CD14-positive monocyte (primary cell): ENCODE measurements at regions not wholly inside any gene's neighbourhood (a gene's known extent, or its start where the extent isn't known, plus 50 kb on each side); places are given as distances from the start of the nearest gene placed in this dataset.

Experiments
- DNase-seq, 3 donors: peaks; one replicate each; pipeline ENCODE4 v3.0.0-alpha.2; 2011 to 2022
- H2AFZ ChIP-seq: 2 replicates; pipeline ENCODE4 v1.6.0; 2012; ENCODE audit warnings: mild to moderate bottlenecking, low read depth, low read length, inconsistent platforms; ENCODE audit not compliant: insufficient read depth, poor library complexity, severe bottlenecking
- H3K27ac ChIP-seq, 2 donors: 1 replicate in 1 of 2; 2 replicates in 1 of 2; pipeline ENCODE4 v1.5.1; 2012 to 2013; ENCODE audit warnings: low read length in 2 of 2, control low read depth in 1 of 2, inconsistent platforms in 1 of 2, low read depth in 1 of 2, mild to moderate bottlenecking in 1 of 2
- H3K27me3 ChIP-seq, 2 donors: one replicate each; pipeline versions ENCODE4 v1.6.0 to v1.6.1; 2011 to 2013; ENCODE audit warnings: low read length in 2 of 2; ENCODE audit not compliant: control insufficient read depth in 2 of 2, insufficient read depth in 2 of 2
- H3K36me3 ChIP-seq, 2 donors: replicated peaks in 1 of 2; 1 replicate in 1 of 2; 2 replicates in 1 of 2; pipeline versions ENCODE4 v1.5.1 to v1.6.1; 2012 to 2013; ENCODE audit warnings: low read length in 2 of 2, control low read depth in 1 of 2, inconsistent platforms in 1 of 2, mild to moderate bottlenecking in 1 of 2; ENCODE audit not compliant: insufficient read depth in 2 of 2, control insufficient read depth in 1 of 2
- H3K4me1 ChIP-seq, 2 donors: 1 replicate in 1 of 2; 2 replicates in 1 of 2; pipeline versions ENCODE4 v1.5.1 to v1.6.1; 2012 to 2013; ENCODE audit warnings: low read length in 2 of 2, control low read depth in 1 of 2, inconsistent platforms in 1 of 2, mild to moderate bottlenecking in 1 of 2, moderate library complexity in 1 of 2; ENCODE audit not compliant: insufficient read depth in 2 of 2, control insufficient read depth in 1 of 2
- H3K4me2 ChIP-seq: replicated peaks from 2 replicates; pipeline ENCODE3; 2012; ENCODE audit warnings: low read length, moderate library complexity, mild to moderate bottlenecking; ENCODE audit not compliant: poor library complexity, severe bottlenecking; ENCODE audit errors: extremely low read depth
- H3K4me3 ChIP-seq, 3 experiments: fragments of 200-600 bp in 1 of 3; sonication (generic) in 1 of 3; replicated peaks in 1 of 3; 1 replicate in 2 of 3; 2 replicates in 1 of 3; pipeline ENCODE4 v1.5.1; 2011 to 2013; ENCODE audit warnings: low read length in 3 of 3, mild to moderate bottlenecking in 3 of 3, control low read depth in 2 of 3, low read depth in 2 of 3, inconsistent platforms in 1 of 3, moderate library complexity in 1 of 3
- H3K79me2 ChIP-seq: 2 replicates; pipeline ENCODE4 v1.6.0; 2012; ENCODE audit warnings: mild to moderate bottlenecking, control low read depth, inconsistent platforms, low read length, moderate library complexity; ENCODE audit not compliant: insufficient read depth
- H3K9ac ChIP-seq: 2 replicates; pipeline ENCODE4 v1.6.0; 2017; ENCODE audit warnings: low read length, mild to moderate bottlenecking; ENCODE audit not compliant: insufficient read depth, poor library complexity, severe bottlenecking
- H3K9me3 ChIP-seq, 2 donors: replicated peaks in 1 of 2; 1 replicate in 1 of 2; 2 replicates in 1 of 2; pipeline versions ENCODE4 v1.5.1 to v1.6.1; 2012 to 2013; ENCODE audit warnings: low read length in 2 of 2, control low read depth in 1 of 2; ENCODE audit not compliant: control insufficient read depth in 1 of 2, insufficient read depth in 1 of 2
- H4K20me1 ChIP-seq: 2 replicates; pipeline ENCODE4 v1.6.0; 2012; ENCODE audit warnings: mild to moderate bottlenecking, low read length, control low read depth, moderate library complexity; ENCODE audit not compliant: insufficient read depth
- H3K27ac Mint-ChIP-seq, 7 donors: one replicate each; pipeline ENCODE4 v1.8.0; 2020; ENCODE audit warnings: mild to moderate bottlenecking in 7 of 7, mixed read lengths in 7 of 7, moderate library complexity in 6 of 7, inconsistent platforms in 2 of 7
- H3K27me3 Mint-ChIP-seq, 3 donors: one replicate each; pipeline ENCODE4 v1.8.0; 2021 to 2022; ENCODE audit warnings: low read depth in 3 of 3, mild to moderate bottlenecking in 3 of 3, mixed read lengths in 3 of 3, moderate library complexity in 3 of 3, inconsistent platforms in 1 of 3
- H3K36me3 Mint-ChIP-seq, 2 donors: one replicate each; pipeline ENCODE4 v1.8.0; 2020; ENCODE audit warnings: mixed read lengths in 2 of 2, inconsistent platforms in 1 of 2, mild to moderate bottlenecking in 1 of 2
- H3K4me1 Mint-ChIP-seq: one replicate; pipeline ENCODE4 v1.8.0; 2020; ENCODE audit warnings: mild to moderate bottlenecking, mixed read lengths
- H3K4me3 Mint-ChIP-seq, 2 donors: one replicate each; pipeline ENCODE4 v1.8.0; 2020; ENCODE audit warnings: mild to moderate bottlenecking in 2 of 2, mixed read lengths in 2 of 2, moderate library complexity in 1 of 2
- H3K9me3 Mint-ChIP-seq, 7 donors: one replicate each; pipeline ENCODE4 v1.8.0; 2020 to 2022; ENCODE audit warnings: mixed read lengths in 7 of 7, mild to moderate bottlenecking in 6 of 7, moderate library complexity in 6 of 7, inconsistent platforms in 2 of 7
- CTCF ChIP-seq: fragments of 200-600 bp; IDR thresholded peaks from one replicate; pipeline ENCODE4 v1.8.0; 2022; ENCODE audit warnings: antibody characterized with exemption, mild to moderate bottlenecking
- WGBS: methylation state at CpG from one replicate; pipeline ENCODE4 v1.1.5; 2013; ENCODE audit warnings: missing lambda C conversion rate; ENCODE audit not compliant: insufficient coverage; 5-methylcytosine and 5-hydroxymethylcytosine counted together
- intact Hi-C, 2 donors: fragments of 100-400 bp; cut with micrococcal nuclease; formaldehyde crosslinking; loops; one replicate each; pipeline versions ENCODE4 v1.15.0 to v1.15.1; 2023

GRCh38 chr2:58429014-58429875 lies 188.1 kb upstream of the FANCL start:
- peaks cover 12% of the 10 kb centered on the region for H3K4me1 Mint-ChIP-seq
- intact Hi-C loops = no loop called here

More at GRCh38 chr2:58429014-58429875, 188.1 kb upstream of the FANCL start:
- no peak overlapping the region for H3K27ac ChIP-seq
- no peak overlapping the region for H2AFZ ChIP-seq
- H3K79me2 ChIP-seq = no peaks in the 10 kb centered on the region
- no peak for DNase-seq
- H3K4me1 ChIP-seq = peaks cover 7 to 10% of the 10 kb centered on the region in 2 donors
- Mint-ChIP-seq H3K36me3 (no peaks in the 10 kb centered on the region), H3K4me3 (peak overlapping the region; percentile 70 to 88), H3K27me3 (peaks cover 22 to 27% (median 27%) of the 10 kb centered on the region in 3 donors), H3K9me3 (peaks cover 0 to 4% (median 0%) of the 10 kb centered on the region in 7 donors), H3K27ac (no peak overlapping the region)
- no peak overlapping the region for H3K9ac ChIP-seq
- no peaks in the 10 kb centered on the region for H4K20me1 ChIP-seq
- peak overlapping the region; percentile 78 for H3K4me2 ChIP-seq
- TF ChIP-seq CTCF = no peak
- peaks cover 15 to 23% of the 10 kb centered on the region in 2 donors for H3K27me3 ChIP-seq
- H3K4me3 ChIP-seq = peak overlapping the region in 1 of 3 experiments; percentile 43
- WGBS = 37% methylated on average over 7 of the region's 13 CpGs
- H3K36me3 ChIP-seq = no peaks in the 10 kb centered on the region
- no peaks in the 10 kb centered on the region for H3K9me3 ChIP-seq
